ENCODE measurements at regions not wholly inside any gene's neighbourhood (a gene's known extent, or its start where the extent isn't known, plus 50 kb on each side); places are given as distances from the start of the nearest gene placed in this dataset.
"Not testable (repeated sequence)": the region's sequence is repeated elsewhere in the genome, so short reads cannot be mapped to it uniquely, and the experiment has no call there.

GRCh38 chr17:15856745-15857144 is 88.2 kb upstream of the ADORA2B start:
- CTCF ChIA-PET; POLR2A ChIA-PET (ENCODE audit: low non-redundant PET); H3K27me3 ChIP-seq (replicated peaks; ENCODE audit: insufficient read depth, low read depth, low read length, poor library complexity); H3K9me3 ChIP-seq (ENCODE audit: low read depth, low read length, poor library complexity, severe bottlenecking); H3K36me3 ChIP-seq (ENCODE audit: insufficient read depth, low read length, poor library complexity, severe bottlenecking); BruUV-seq (replicated peaks); H3K4me1 ChIP-seq (ENCODE audit: insufficient read depth, low read length, poor library complexity, severe bottlenecking); H3K4me3 ChIP-seq (ENCODE audit: low read depth, low read length, poor library complexity, severe bottlenecking); DNase-seq (ENCODE audit: low spot score); intact Hi-C loops (cut with micrococcal nuclease; ENCODE audit: unreplicated experiment); H3K27ac ChIP-seq (ENCODE audit: low read depth, low read length, poor library complexity, severe bottlenecking): not testable (repeated sequence)

- BruUV-seq (replicated peaks); CTCF ChIA-PET; H3K9me3 ChIP-seq (ENCODE audit: low read depth, low read length, poor library complexity, severe bottlenecking); H3K4me1 ChIP-seq (ENCODE audit: insufficient read depth, low read length, poor library complexity, severe bottlenecking); H3K27ac ChIP-seq (ENCODE audit: low read depth, low read length, poor library complexity, severe bottlenecking); POLR2A ChIA-PET (ENCODE audit: low non-redundant PET); DNase-seq (ENCODE audit: low spot score); H3K4me3 ChIP-seq (ENCODE audit: low read depth, low read length, poor library complexity, severe bottlenecking); intact Hi-C loops (cut with micrococcal nuclease; ENCODE audit: unreplicated experiment); H3K27me3 ChIP-seq (replicated peaks; ENCODE audit: insufficient read depth, low read depth, low read length, poor library complexity); H3K36me3 ChIP-seq (ENCODE audit: insufficient read depth, low read length, poor library complexity, severe bottlenecking): not testable (repeated sequence)
These were observed 86.8 kb upstream of the ADORA2B start for GRCh38 chr17:15858082-15858481.

- H3K4me3 ChIP-seq (ENCODE audit: low read depth, low read length, poor library complexity, severe bottlenecking); CTCF ChIA-PET; POLR2A ChIA-PET (ENCODE audit: low non-redundant PET); DNase-seq (ENCODE audit: low spot score); H3K36me3 ChIP-seq (ENCODE audit: insufficient read depth, low read length, poor library complexity, severe bottlenecking); H3K27ac ChIP-seq (ENCODE audit: low read depth, low read length, poor library complexity, severe bottlenecking); H3K27me3 ChIP-seq (replicated peaks; ENCODE audit: insufficient read depth, low read depth, low read length, poor library complexity); BruUV-seq (replicated peaks); intact Hi-C loops (cut with micrococcal nuclease; ENCODE audit: unreplicated experiment); H3K9me3 ChIP-seq (ENCODE audit: low read depth, low read length, poor library complexity, severe bottlenecking); H3K4me1 ChIP-seq (ENCODE audit: insufficient read depth, low read length, poor library complexity, severe bottlenecking): not testable (repeated sequence)
These were observed 84.2 kb upstream of the ADORA2B start for GRCh38 chr17:15860774-15861173.

GRCh38 chr17:15864061-15864460 is 80.9 kb upstream of the ADORA2B start:
- BruUV-seq (replicated peaks); H3K36me3 ChIP-seq (ENCODE audit: insufficient read depth, low read length, poor library complexity, severe bottlenecking); H3K4me1 ChIP-seq (ENCODE audit: insufficient read depth, low read length, poor library complexity, severe bottlenecking); H3K27me3 ChIP-seq (replicated peaks; ENCODE audit: insufficient read depth, low read depth, low read length, poor library complexity); intact Hi-C loops (cut with micrococcal nuclease; ENCODE audit: unreplicated experiment); H3K27ac ChIP-seq (ENCODE audit: low read depth, low read length, poor library complexity, severe bottlenecking); H3K9me3 ChIP-seq (ENCODE audit: low read depth, low read length, poor library complexity, severe bottlenecking); H3K4me3 ChIP-seq (ENCODE audit: low read depth, low read length, poor library complexity, severe bottlenecking); DNase-seq (ENCODE audit: low spot score); CTCF ChIA-PET; POLR2A ChIA-PET (ENCODE audit: low non-redundant PET): not testable (repeated sequence)

- H3K4me1 ChIP-seq (ENCODE audit: insufficient read depth, low read length, poor library complexity, severe bottlenecking); H3K36me3 ChIP-seq (ENCODE audit: insufficient read depth, low read length, poor library complexity, severe bottlenecking); H3K4me3 ChIP-seq (ENCODE audit: low read depth, low read length, poor library complexity, severe bottlenecking); H3K9me3 ChIP-seq (ENCODE audit: low read depth, low read length, poor library complexity, severe bottlenecking); DNase-seq (ENCODE audit: low spot score); CTCF ChIA-PET; POLR2A ChIA-PET (ENCODE audit: low non-redundant PET); intact Hi-C loops (cut with micrococcal nuclease; ENCODE audit: unreplicated experiment); H3K27ac ChIP-seq (ENCODE audit: low read depth, low read length, poor library complexity, severe bottlenecking); H3K27me3 ChIP-seq (replicated peaks; ENCODE audit: insufficient read depth, low read depth, low read length, poor library complexity); BruUV-seq (replicated peaks): not testable (repeated sequence)
These were observed 80.5 kb upstream of the ADORA2B start for GRCh38 chr17:15864472-15864871.

GRCh38 chr17:15866015-15866414 is 78.9 kb upstream of the ADORA2B start:
- DNase-seq (ENCODE audit: low spot score); H3K27ac ChIP-seq (ENCODE audit: low read depth, low read length, poor library complexity, severe bottlenecking); BruUV-seq (replicated peaks); H3K27me3 ChIP-seq (replicated peaks; ENCODE audit: insufficient read depth, low read depth, low read length, poor library complexity); intact Hi-C loops (cut with micrococcal nuclease; ENCODE audit: unreplicated experiment); H3K4me3 ChIP-seq (ENCODE audit: low read depth, low read length, poor library complexity, severe bottlenecking); POLR2A ChIA-PET (ENCODE audit: low non-redundant PET); CTCF ChIA-PET; H3K36me3 ChIP-seq (ENCODE audit: insufficient read depth, low read length, poor library complexity, severe bottlenecking); H3K4me1 ChIP-seq (ENCODE audit: insufficient read depth, low read length, poor library complexity, severe bottlenecking); H3K9me3 ChIP-seq (ENCODE audit: low read depth, low read length, poor library complexity, severe bottlenecking): not testable (repeated sequence)

GRCh38 chr17:15867331-15867730 is 77.6 kb upstream of the ADORA2B start:
- POLR2A ChIA-PET (ENCODE audit: low non-redundant PET); CTCF ChIA-PET; H3K9me3 ChIP-seq (ENCODE audit: low read depth, low read length, poor library complexity, severe bottlenecking); H3K4me1 ChIP-seq (ENCODE audit: insufficient read depth, low read length, poor library complexity, severe bottlenecking); BruUV-seq (replicated peaks); intact Hi-C loops (cut with micrococcal nuclease; ENCODE audit: unreplicated experiment); H3K36me3 ChIP-seq (ENCODE audit: insufficient read depth, low read length, poor library complexity, severe bottlenecking); H3K27ac ChIP-seq (ENCODE audit: low read depth, low read length, poor library complexity, severe bottlenecking); H3K27me3 ChIP-seq (replicated peaks; ENCODE audit: insufficient read depth, low read depth, low read length, poor library complexity); DNase-seq (ENCODE audit: low spot score); H3K4me3 ChIP-seq (ENCODE audit: low read depth, low read length, poor library complexity, severe bottlenecking): not testable (repeated sequence)

- CTCF ChIA-PET; intact Hi-C loops (cut with micrococcal nuclease; ENCODE audit: unreplicated experiment); H3K36me3 ChIP-seq (ENCODE audit: insufficient read depth, low read length, poor library complexity, severe bottlenecking); BruUV-seq (replicated peaks); H3K27me3 ChIP-seq (replicated peaks; ENCODE audit: insufficient read depth, low read depth, low read length, poor library complexity); DNase-seq (ENCODE audit: low spot score); H3K4me3 ChIP-seq (ENCODE audit: low read depth, low read length, poor library complexity, severe bottlenecking); H3K4me1 ChIP-seq (ENCODE audit: insufficient read depth, low read length, poor library complexity, severe bottlenecking); H3K27ac ChIP-seq (ENCODE audit: low read depth, low read length, poor library complexity, severe bottlenecking); H3K9me3 ChIP-seq (ENCODE audit: low read depth, low read length, poor library complexity, severe bottlenecking); POLR2A ChIA-PET (ENCODE audit: low non-redundant PET): not testable (repeated sequence)
These were observed 75.1 kb upstream of the ADORA2B start for GRCh38 chr17:15869868-15870267.
